ENCODE measurements at regions not wholly inside any gene's neighbourhood (a gene's known extent, or its start where the extent isn't known, plus 50 kb on each side); places are given as distances from the start of the nearest gene placed in this dataset.

- TF ChIP-seq USF2 (IDR thresholded peaks at IDR 0.05; ENCODE audit: low read length), result no peak
- no peak for TF ChIP-seq CTBP2 (IDR thresholded peaks at IDR 0.05; ENCODE audit: borderline replicate concordance, insufficient read depth, insufficient read length, low read length)
- no peak for TF ChIP-seq RFX5 (IDR thresholded peaks at IDR 0.05; ENCODE audit: borderline replicate concordance, low read depth, low read length)
- TF ChIP-seq RAD21 (IDR thresholded peaks at IDR 0.05 in 1 of 2, conservative IDR thresholded peaks at IDR 0.05 in 1 of 2; ENCODE audit: low read depth in 2 of 2, low read length in 2 of 2), result no peak
- TF ChIP-seq POLR2A (IDR thresholded peaks at IDR 0.05; ENCODE audit: control extremely low read depth in 1 of 2, low read depth in 2 of 2, low read length in 2 of 2), result no peak
Measured at GRCh38 chr11:95341221-95341620, 110.2 kb upstream of the SESN3 start (continued).
